A673 (cell line): ENCODE measurements at regions not wholly inside any gene's neighbourhood (a gene's known extent, or its start where the extent isn't known, plus 50 kb on each side); places are given as distances from the start of the nearest gene placed in this dataset.
"Not testable (repeated sequence)": the region's sequence is repeated elsewhere in the genome, so short reads cannot be mapped to it uniquely, and the experiment has no call there.

Experiments
- EZH2 ChIP-seq: fragments of 200-600 bp; sonication (generic); IDR thresholded peaks from 2 replicates; pipeline ENCODE4 v1.6.1; 2017; ENCODE audit warnings: borderline replicate concordance, low read depth, mild to moderate bottlenecking, mixed read lengths, antibody characterized with exemption, low read length; ENCODE audit not compliant: poor library complexity, severe bottlenecking
- TF ChIP-seq, protein P1 (sequence below): fragments of 300-800, 200-600 bp; sonication (generic); conservative IDR thresholded peaks from 2 replicates; pipeline ENCODE4 v1.5.1; 2017; ENCODE audit warnings: low read depth, mild to moderate bottlenecking, antibody characterized with exemption, low read length, moderate library complexity, mixed read lengths

GRCh38 chr1:206317878-206318514 is 114.7 kb downstream of the SRGAP2 start:
- TF ChIP-seq, protein P1, sequence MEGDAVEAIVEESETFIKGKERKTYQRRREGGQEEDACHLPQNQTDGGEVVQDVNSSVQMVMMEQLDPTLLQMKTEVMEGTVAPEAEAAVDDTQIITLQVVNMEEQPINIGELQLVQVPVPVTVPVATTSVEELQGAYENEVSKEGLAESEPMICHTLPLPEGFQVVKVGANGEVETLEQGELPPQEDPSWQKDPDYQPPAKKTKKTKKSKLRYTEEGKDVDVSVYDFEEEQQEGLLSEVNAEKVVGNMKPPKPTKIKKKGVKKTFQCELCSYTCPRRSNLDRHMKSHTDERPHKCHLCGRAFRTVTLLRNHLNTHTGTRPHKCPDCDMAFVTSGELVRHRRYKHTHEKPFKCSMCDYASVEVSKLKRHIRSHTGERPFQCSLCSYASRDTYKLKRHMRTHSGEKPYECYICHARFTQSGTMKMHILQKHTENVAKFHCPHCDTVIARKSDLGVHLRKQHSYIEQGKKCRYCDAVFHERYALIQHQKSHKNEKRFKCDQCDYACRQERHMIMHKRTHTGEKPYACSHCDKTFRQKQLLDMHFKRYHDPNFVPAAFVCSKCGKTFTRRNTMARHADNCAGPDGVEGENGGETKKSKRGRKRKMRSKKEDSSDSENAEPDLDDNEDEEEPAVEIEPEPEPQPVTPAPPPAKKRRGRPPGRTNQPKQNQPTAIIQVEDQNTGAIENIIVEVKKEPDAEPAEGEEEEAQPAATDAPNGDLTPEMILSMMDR: not testable (repeated sequence)
- not testable (repeated sequence) for TF ChIP-seq EZH2
